H9 (cell line): ENCODE measurements at regions not wholly inside any gene's neighbourhood (a gene's known extent, or its start where the extent isn't known, plus 50 kb on each side); places are given as distances from the start of the nearest gene placed in this dataset.

ENCODE experiments used
- DNase-seq: peaks from one replicate; pipeline ENCODE4 v3.0.0-alpha.2; 2017
- H2AFZ ChIP-seq: one replicate; pipeline ENCODE4 v1.6.1; 2013; ENCODE audit warnings: mild to moderate bottlenecking, low read length, control low read depth, moderate library complexity
- H2AK5ac ChIP-seq: 2 replicates; pipeline ENCODE4 v1.6.1; 2013; ENCODE audit warnings: low read length, control low read depth, mixed read lengths; ENCODE audit not compliant: insufficient read length
- H2BK120ac ChIP-seq: one replicate; pipeline ENCODE4 v1.6.1; 2013; ENCODE audit warnings: low read depth, mild to moderate bottlenecking, low read length, control low read depth, inconsistent platforms; ENCODE audit not compliant: poor library complexity, severe bottlenecking
- H2BK12ac ChIP-seq: 2 replicates; pipeline ENCODE4 v1.6.1; 2013; ENCODE audit warnings: low read length, control low read depth, mixed read lengths, low read depth; ENCODE audit not compliant: insufficient read length
- H2BK15ac ChIP-seq: 2 replicates; pipeline ENCODE4 v1.6.1; 2013; ENCODE audit warnings: low read depth, low read length, control low read depth
- H2BK20ac ChIP-seq: one replicate; pipeline ENCODE4 v1.6.1; 2013; ENCODE audit warnings: low read depth, mild to moderate bottlenecking, low read length, control low read depth, inconsistent platforms; ENCODE audit not compliant: poor library complexity, severe bottlenecking
- H2BK5ac ChIP-seq: 2 replicates; pipeline ENCODE4 v1.6.1; 2013; ENCODE audit warnings: low read length, control low read depth, mixed read lengths; ENCODE audit not compliant: insufficient read length
- H3K14ac ChIP-seq: 2 replicates; pipeline ENCODE4 v1.6.1; 2013; ENCODE audit warnings: low read length, control low read depth; ENCODE audit not compliant: insufficient read depth
- H3K18ac ChIP-seq: 2 replicates; pipeline ENCODE4 v1.6.1; 2013; ENCODE audit warnings: low read depth, mild to moderate bottlenecking, mixed read lengths, low read length, control low read depth; ENCODE audit not compliant: insufficient read length
- H3K23ac ChIP-seq: 2 replicates; pipeline ENCODE4 v1.6.1; 2013; ENCODE audit warnings: low read length, control low read depth, mixed read lengths, low read depth; ENCODE audit not compliant: insufficient read length
- H3K23me2 ChIP-seq: 2 replicates; pipeline ENCODE4 v1.6.1; 2013; ENCODE audit warnings: low read depth, mild to moderate bottlenecking, mixed read lengths, low read length, control low read depth; ENCODE audit not compliant: insufficient read length, poor library complexity, severe bottlenecking
- H3K27ac ChIP-seq: 2 replicates; pipeline ENCODE4 v1.5.1; 2013; ENCODE audit warnings: low read length, control low read depth, mixed read lengths, low read depth; ENCODE audit not compliant: insufficient read length
- H3K27me3 ChIP-seq: 2 replicates; pipeline ENCODE4 v1.6.1; 2013; ENCODE audit warnings: low read length, control low read depth, inconsistent platforms; ENCODE audit not compliant: insufficient read depth
- H3K4ac ChIP-seq: 2 replicates; pipeline ENCODE4 v1.6.1; 2013; ENCODE audit warnings: low read depth, mild to moderate bottlenecking, control low read depth, inconsistent platforms, low read length, moderate library complexity
- H3K4me1 ChIP-seq: 2 replicates; pipeline ENCODE4 v1.6.1; 2013; ENCODE audit warnings: low read length, control low read depth, inconsistent platforms; ENCODE audit not compliant: insufficient read depth
- H3K4me2 ChIP-seq: 2 replicates; pipeline ENCODE4 v1.6.1; 2013; ENCODE audit warnings: low read length, control low read depth, mixed read lengths; ENCODE audit not compliant: insufficient read length, insufficient read depth
- H3K56ac ChIP-seq: 2 replicates; pipeline ENCODE4 v1.6.1; 2013; ENCODE audit warnings: low read depth, mild to moderate bottlenecking, mixed read lengths, low read length, control low read depth; ENCODE audit not compliant: insufficient read length
- H3K79me1 ChIP-seq: 2 replicates; pipeline ENCODE4 v1.6.1; 2013; ENCODE audit warnings: low read depth, mild to moderate bottlenecking, moderate library complexity, low read length, control low read depth, inconsistent platforms; ENCODE audit not compliant: insufficient read depth, poor library complexity, severe bottlenecking
- H3K79me2 ChIP-seq: 2 replicates; pipeline ENCODE4 v1.6.1; 2013; ENCODE audit warnings: low read length, control low read depth, inconsistent platforms; ENCODE audit not compliant: insufficient read depth
- H3K9ac ChIP-seq: 2 replicates; pipeline ENCODE4 v1.6.1; 2013; ENCODE audit warnings: low read length, control low read depth, mixed read lengths; ENCODE audit not compliant: insufficient read length; ENCODE audit errors: extremely low read depth
- H3K9me3 ChIP-seq: one replicate; pipeline ENCODE4 v1.6.1; 2013; ENCODE audit warnings: low read depth, low read length, inconsistent platforms; ENCODE audit not compliant: control insufficient read depth
- H3T11ph ChIP-seq: one replicate; pipeline ENCODE4 v1.6.1; 2013; ENCODE audit warnings: mild to moderate bottlenecking, low read length, control low read depth, inconsistent platforms
- H4K20me1 ChIP-seq: one replicate; pipeline ENCODE4 v1.6.1; 2013; ENCODE audit not compliant: control insufficient read depth, insufficient read length, insufficient read depth
- H4K5ac ChIP-seq: 2 replicates; pipeline ENCODE4 v1.6.1; 2013; ENCODE audit warnings: low read depth, mild to moderate bottlenecking, mixed read lengths, low read length, control low read depth; ENCODE audit not compliant: insufficient read length
- H4K8ac ChIP-seq: replicated peaks from 2 replicates; pipeline ENCODE4 v1.6.1; 2013; ENCODE audit warnings: low read length, control low read depth, mixed read lengths, low read depth; ENCODE audit not compliant: insufficient read length
- H4K91ac ChIP-seq: 2 replicates; pipeline ENCODE4 v1.6.1; 2013; ENCODE audit warnings: low read depth, mild to moderate bottlenecking, moderate library complexity, mixed read lengths, low read length, control low read depth; ENCODE audit not compliant: insufficient read length
- H3K27ac Mint-ChIP-seq, 3 experiments: 2 replicates in 2 of 3; 3 replicates in 1 of 3; pipeline ENCODE4 v1.8.0; 2020 to 2021; ENCODE audit warnings: mixed read lengths in 3 of 3, mild to moderate bottlenecking in 1 of 3, moderate library complexity in 1 of 3
- H3K27me3 Mint-ChIP-seq: 2 replicates; pipeline ENCODE4 v1.8.0; 2021; ENCODE audit warnings: low read depth, mild to moderate bottlenecking, moderate library complexity, mixed read lengths
- H3K36me3 Mint-ChIP-seq, 3 experiments: 2 replicates in 2 of 3; 3 replicates in 1 of 3; pipeline ENCODE4 v1.8.0; 2020 to 2021; ENCODE audit warnings: low read depth in 3 of 3, mixed read lengths in 3 of 3; ENCODE audit not compliant: insufficient read depth in 1 of 3
- H3K4me1 Mint-ChIP-seq, 2 experiments: 2 replicates each; pipeline ENCODE4 v1.8.0; 2020; ENCODE audit warnings: mixed read lengths in 2 of 2
- H3K4me3 Mint-ChIP-seq, 2 experiments: 2 replicates in 1 of 2; 3 replicates in 1 of 2; pipeline ENCODE4 v1.8.0; 2020 to 2021; ENCODE audit warnings: mild to moderate bottlenecking in 2 of 2, mixed read lengths in 2 of 2, moderate library complexity in 1 of 2
- H3K9me3 Mint-ChIP-seq, 2 experiments: 2 replicates in 1 of 2; 3 replicates in 1 of 2; pipeline ENCODE4 v1.8.0; 2020; ENCODE audit warnings: mild to moderate bottlenecking in 2 of 2, mixed read lengths in 2 of 2, moderate library complexity in 1 of 2
- CTCF ChIP-seq: fragments of 200-600 bp; sonication (generic); conservative IDR thresholded peaks from 3 replicates; pipeline ENCODE4 v1.8.0; 2021; ENCODE audit warnings: antibody characterized with exemption, mild to moderate bottlenecking
- WGBS: extraction: QIAGEN DNeasy Blood & Tissue Kit; methylation state at CpG from one replicate; pipeline ENCODE4 v1.1.7; 2013; ENCODE audit warnings: missing lambda C conversion rate, low lambda C conversion rate, mixed read lengths; ENCODE audit not compliant: insufficient read length; ENCODE audit errors: extremely low coverage; 5-methylcytosine and 5-hydroxymethylcytosine counted together

- Histone ChIP-seq H3K4ac (no peak overlapping the region), H2AFZ (no peak overlapping the region), H3K9me3 (no peaks in the 10 kb centered on the region), H3K4me2 (no peak overlapping the region), H3K4me1 (no peaks in the 10 kb centered on the region; the same call in 1 of the 2 replicates), H3K18ac (no peak overlapping the region), H3K27me3 (no peaks in the 10 kb centered on the region), H2BK5ac (no peak overlapping the region), H2BK15ac (no peak overlapping the region), H3K14ac (no peak overlapping the region), H3K9ac (no peak overlapping the region), H3K79me1 (no peaks in the 10 kb centered on the region), H4K91ac (no peak overlapping the region), H3K27ac (no peak overlapping the region), H2BK120ac (no peak overlapping the region), H4K8ac (no peak overlapping the region), H2BK20ac (no peak overlapping the region), H3K56ac (no peak overlapping the region), H3T11ph (no peak overlapping the region), H4K5ac (no peak overlapping the region), H3K23ac (no peak overlapping the region), H2AK5ac (no peak overlapping the region), H2BK12ac (no peak overlapping the region), H4K20me1 (no peaks in the 10 kb centered on the region), H3K79me2 (no peaks in the 10 kb centered on the region), H3K23me2 (no peaks in the 10 kb centered on the region)
- Mint-ChIP-seq H3K4me1 (peaks cover 13 to 14% of the 10 kb centered on the region in 2 experiments), H3K36me3 (no peaks in the 10 kb centered on the region), H3K27me3 (peaks cover 8% of the 10 kb centered on the region), H3K27ac (no peak overlapping the region), H3K4me3 (no peak overlapping the region), H3K9me3 (no peaks in the 10 kb centered on the region; a peak in 1 of 5 replicates)
- DNase-seq: no peak
- no CpG with 5 or more reads among the region's 10 CpGs for WGBS
- no peak for TF ChIP-seq CTCF
Observed at GRCh38 chr1:201598396-201598795, 59.5 kb downstream of the NAV1 start.
